NT2/D1 (cell line): ENCODE measurements at regions not wholly inside any gene's neighbourhood (a gene's known extent, or its start where the extent isn't known, plus 50 kb on each side); places are given as distances from the start of the nearest gene placed in this dataset.

Experiments
- SUZ12 ChIP-seq: IDR thresholded peaks from 2 replicates; pipeline ENCODE4 v1.6.1; 2011; ENCODE audit not compliant: insufficient read length, insufficient read depth; ENCODE audit errors: extremely low read depth
- ZNF274 ChIP-seq: IDR thresholded peaks from 2 replicates; pipeline ENCODE4 v1.6.1; 2011; ENCODE audit warnings: mild to moderate bottlenecking, low read depth, low read length

DNA sequence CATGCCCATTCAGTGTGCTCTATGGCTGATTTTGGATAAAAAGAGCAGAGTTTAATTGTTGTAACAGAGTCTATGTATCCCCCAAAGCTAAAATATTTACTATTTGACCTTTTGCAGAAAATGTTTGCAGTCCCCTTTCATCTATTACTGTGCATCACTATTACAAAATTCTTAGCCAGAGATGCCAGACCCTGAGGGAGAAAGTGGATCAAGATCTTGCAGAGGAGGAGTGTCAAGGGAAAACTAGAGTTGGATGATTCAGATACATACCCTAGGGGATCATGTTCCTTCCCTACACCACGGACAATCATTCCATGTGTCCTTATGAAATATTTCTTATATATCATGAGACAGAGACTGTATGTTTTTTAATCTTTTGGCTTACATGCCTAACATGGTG lies 68.6 kb upstream of the TPRG1 start:
- TF ChIP-seq ZNF274 (no peak), SUZ12 (no peak)
